ENCODE measurements at regions not wholly inside any gene's neighbourhood (a gene's known extent, or its start where the extent isn't known, plus 50 kb on each side); places are given as distances from the start of the nearest gene placed in this dataset.

- DNase-seq (ENCODE audit: low read depth): no peak
These were observed 754.4 kb upstream of the MARCKS start for GRCh38 chr6:113102761-113103160.

- DNase-seq (ENCODE audit: low read depth): no peak
These were observed 753.3 kb upstream of the MARCKS start for GRCh38 chr6:113103634-113104361.

- DNase-seq (ENCODE audit: low read depth): no peak
These were observed 752.6 kb upstream of the MARCKS start for GRCh38 chr6:113104541-113104940.

DNA sequence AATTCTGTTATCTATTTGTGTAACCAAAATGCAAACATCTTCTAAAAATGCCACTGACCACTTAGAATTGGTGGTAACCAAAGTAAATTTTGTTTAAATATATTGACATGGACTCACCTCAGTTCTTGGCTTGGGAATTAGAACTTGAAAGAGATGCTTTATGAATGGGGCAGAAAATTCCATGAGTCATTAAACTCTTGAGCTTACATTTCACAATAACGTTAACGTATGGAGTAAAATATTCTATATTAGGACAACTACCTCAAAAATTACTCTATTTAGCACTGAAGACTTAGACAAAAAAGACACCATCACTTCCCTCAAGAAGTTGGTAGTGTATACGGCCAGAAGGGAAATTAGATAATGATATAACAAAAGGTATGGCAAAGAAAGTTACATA lies 752.2 kb upstream of the MARCKS start:
- no peak for DNase-seq (ENCODE audit: low read depth)

- DNase-seq (ENCODE audit: low read depth): no peak
These were observed 746.9 kb upstream of the MARCKS start for GRCh38 chr6:113110211-113110610.

DNA sequence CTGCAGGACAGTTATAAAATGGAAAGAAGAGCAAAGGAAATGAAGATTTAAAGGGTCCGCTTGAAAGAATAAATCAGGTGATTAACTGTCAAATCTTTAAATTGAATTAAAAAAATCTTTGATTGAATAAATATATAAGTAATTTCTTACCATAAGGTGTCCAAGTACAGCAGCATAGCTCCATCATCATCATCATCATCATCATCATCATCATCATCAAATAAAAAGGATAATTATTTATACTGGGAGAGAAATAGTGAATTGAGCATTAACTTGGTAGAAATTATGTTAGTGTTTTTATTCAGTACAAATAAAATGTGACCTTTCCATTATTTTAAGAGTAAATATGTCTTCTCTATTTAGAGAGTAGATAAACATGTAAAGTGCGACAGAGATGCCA lies 745.6 kb upstream of the MARCKS start:
- no peak for DNase-seq (ENCODE audit: low read depth)

- DNase-seq (ENCODE audit: low read depth): no peak
These were observed 745.1 kb upstream of the MARCKS start for GRCh38 chr6:113112086-113112485.

GRCh38 chr6:113115196-113115595 lies 741.9 kb upstream of the MARCKS start:
- DNase-seq (ENCODE audit: low read depth): no peak

DNA sequence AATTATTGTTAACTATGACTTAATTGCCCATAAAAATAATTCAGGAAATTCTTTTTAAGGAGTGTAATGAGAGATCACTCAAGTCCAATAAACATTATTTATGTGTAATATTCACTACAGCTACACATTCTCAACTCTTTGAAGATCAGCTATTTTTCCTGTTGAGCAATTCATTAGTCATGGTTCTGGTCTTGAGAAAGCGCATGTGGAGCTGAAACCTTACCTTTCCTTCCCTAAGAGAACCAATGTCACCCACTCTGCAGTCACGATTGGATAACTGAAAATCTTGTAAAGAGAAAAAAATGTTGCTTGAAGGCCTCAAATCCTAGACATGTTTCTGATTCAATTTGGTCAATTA lies 736.9 kb upstream of the MARCKS start:
- no peak for DNase-seq (ENCODE audit: low read depth)

GRCh38 chr6:113120582-113121285 lies 736.4 kb upstream of the MARCKS start:
- no peak for DNase-seq (ENCODE audit: low read depth)

GRCh38 chr6:113121571-113121970 lies 735.6 kb upstream of the MARCKS start:
- no peak for DNase-seq (ENCODE audit: low read depth)

DNA sequence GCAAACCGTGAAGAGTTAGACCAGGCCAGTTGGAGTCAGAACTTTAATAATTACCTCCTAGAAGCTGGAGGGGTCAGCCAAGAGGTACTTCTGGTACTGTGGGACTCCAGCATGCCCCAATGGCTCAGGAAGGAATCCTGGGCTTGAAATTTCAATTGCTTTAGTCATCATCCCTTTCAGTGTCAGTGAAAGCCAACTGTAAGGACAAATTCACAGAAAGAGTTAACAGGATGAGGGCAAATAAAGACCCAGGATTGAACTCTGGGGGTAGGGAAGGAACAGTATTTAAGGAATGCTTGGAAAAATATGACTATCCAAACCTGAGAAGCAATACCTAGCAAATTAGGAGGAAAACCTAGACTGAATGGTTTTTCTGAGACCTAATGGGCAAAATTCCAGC lies 735.1 kb upstream of the MARCKS start:
- DNase-seq (ENCODE audit: low read depth): no peak

- no peak for DNase-seq (ENCODE audit: low read depth)
These were observed 731.5 kb upstream of the MARCKS start for GRCh38 chr6:113125626-113126025.

DNA sequence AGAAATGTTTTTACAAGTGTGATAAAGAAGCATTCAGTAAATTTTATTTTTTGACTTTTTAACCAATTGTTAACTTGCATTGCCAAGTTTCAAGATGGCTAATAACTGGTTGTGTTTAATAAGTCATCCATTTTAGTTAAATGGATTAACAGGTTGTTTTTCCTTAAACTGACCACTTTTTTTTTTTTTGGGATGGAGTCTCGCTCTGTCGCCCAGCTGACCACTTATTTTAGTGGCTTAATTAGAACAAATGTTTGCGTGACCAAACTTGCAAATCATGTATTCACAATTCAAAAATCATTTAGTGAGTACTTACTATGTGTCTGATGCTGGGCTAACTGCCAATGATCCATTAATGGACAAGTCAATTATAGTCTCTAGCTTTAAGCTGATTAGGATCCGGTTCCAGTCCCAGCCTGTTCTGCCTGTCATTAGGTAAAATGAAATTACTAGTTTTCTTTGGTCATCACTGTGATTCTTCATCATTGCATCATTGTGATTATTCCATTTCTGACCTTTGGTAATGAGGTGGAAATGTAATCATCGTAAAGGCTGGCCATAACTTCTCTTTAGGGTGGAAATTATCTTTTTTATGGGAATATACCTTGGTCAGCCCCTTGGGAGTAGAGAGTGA lies 729.2 kb upstream of the MARCKS start:
- no peak for DNase-seq (ENCODE audit: low read depth)

DNA sequence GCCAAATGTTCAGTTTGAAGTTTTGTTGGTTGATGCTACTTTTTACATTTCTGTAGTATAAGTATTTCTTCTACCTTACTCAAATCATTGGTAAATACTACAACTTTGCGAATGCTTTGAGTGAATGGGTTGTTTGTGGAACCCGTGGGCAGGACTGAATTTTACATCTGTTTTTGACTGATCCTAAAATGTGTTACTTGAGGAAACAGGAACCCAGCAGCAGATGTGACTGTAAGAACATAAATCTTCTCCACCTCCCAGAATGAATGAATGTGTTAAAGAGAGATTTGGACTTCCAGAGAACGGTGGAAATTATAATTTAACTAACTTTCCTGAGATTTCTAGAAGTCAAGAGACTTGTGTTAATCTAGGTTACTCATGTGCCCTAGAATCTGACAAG lies 728.5 kb upstream of the MARCKS start:
- DNase-seq (ENCODE audit: low read depth): no peak

DNA sequence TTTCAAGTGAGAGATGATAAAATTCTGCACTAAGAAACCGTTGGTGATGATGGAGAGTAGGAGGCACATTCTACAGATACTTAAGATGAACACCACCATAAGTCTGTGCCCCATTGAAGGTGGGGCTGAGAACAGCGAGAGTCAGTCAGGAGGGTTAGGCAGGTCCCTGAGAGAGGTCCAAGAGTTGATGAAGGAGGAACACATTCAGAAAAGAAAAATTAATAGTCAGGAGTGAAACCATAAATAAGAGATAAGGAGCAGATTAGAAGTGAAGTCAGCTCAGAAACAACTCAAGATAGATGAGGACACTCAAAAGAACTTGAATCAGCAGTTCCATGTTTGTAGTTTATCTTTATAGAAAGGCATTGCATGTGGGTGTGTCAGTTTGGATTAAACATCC lies 727.2 kb upstream of the MARCKS start:
- DNase-seq (ENCODE audit: low read depth): no peak

- no peak for DNase-seq (ENCODE audit: low read depth)
These were observed 719.7 kb upstream of the MARCKS start for GRCh38 chr6:113137426-113137825.

DNA sequence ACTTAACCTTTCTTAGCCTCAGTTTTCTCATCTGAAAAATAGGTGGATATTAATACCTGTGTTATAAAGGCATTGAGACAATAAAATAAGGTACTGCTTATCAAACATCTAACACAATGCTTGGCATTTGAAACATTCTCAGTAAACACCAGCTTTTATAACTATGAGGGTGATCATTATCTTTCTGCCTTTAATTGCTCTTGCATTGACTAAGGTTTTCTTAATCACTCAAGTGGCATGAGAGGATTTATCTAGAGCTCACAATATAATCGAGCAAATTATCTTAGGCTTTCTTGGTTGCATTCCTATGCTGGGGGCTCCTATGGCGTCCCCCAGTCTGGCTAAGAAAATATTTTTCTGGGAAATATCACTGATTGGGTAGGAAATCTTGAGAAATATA lies 716.4 kb upstream of the MARCKS start:
- no peak for DNase-seq (ENCODE audit: low read depth)

- DNase-seq (ENCODE audit: low read depth): no peak
These were observed 715.2 kb upstream of the MARCKS start for GRCh38 chr6:113141901-113142300.

DNA sequence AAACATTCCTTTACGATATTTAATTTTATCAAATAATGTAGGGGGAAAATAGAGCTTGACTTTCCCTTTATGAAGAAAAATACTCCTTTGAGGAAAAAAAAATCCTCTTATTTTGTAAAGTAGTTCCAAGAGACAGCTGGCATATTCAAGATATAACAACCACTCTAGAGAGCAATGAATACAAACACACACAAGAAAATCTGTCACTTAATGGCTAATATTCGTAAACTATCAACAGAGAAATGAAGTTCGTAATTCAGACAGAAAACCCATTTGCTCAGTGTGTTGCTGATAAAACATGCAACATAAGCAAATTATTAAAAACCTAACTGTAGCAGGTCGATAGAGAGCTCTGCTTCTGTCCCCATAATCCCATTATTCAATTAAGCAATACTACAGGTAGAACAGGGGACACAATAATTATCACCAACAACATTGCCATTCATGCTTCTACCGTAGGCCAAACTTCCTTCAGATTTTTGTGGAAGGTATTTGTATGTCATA lies 714.4 kb upstream of the MARCKS start:
- DNase-seq (ENCODE audit: low read depth): no peak

DNA sequence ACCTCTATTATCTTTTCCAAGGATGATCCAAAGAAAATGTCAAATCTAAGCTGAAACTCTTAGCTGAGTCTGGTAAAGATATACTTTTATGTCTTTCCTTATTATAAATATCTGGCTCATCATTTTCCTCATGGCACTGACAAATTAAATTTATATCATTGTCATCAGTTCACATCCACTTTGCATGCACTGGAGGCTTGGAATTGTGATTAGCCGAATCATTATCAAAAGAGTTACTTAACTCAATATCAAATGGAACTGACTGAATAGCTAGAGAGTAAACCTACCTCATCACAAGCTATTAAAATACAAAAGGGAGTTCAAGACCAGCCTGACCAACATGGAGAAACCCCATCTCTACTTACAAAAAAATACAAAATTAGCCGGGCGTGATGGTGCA lies 713.9 kb upstream of the MARCKS start:
- no peak for DNase-seq (ENCODE audit: low read depth)

- DNase-seq (ENCODE audit: low read depth): no peak
These were observed 713.0 kb upstream of the MARCKS start for GRCh38 chr6:113144117-113144516.

- no peak for DNase-seq (ENCODE audit: low read depth)
These were observed 710.3 kb upstream of the MARCKS start for GRCh38 chr6:113146878-113147277.
